ENCODE measurements at regions not wholly inside any gene's neighbourhood (a gene's known extent, or its start where the extent isn't known, plus 50 kb on each side); places are given as distances from the start of the nearest gene placed in this dataset.

DNA sequence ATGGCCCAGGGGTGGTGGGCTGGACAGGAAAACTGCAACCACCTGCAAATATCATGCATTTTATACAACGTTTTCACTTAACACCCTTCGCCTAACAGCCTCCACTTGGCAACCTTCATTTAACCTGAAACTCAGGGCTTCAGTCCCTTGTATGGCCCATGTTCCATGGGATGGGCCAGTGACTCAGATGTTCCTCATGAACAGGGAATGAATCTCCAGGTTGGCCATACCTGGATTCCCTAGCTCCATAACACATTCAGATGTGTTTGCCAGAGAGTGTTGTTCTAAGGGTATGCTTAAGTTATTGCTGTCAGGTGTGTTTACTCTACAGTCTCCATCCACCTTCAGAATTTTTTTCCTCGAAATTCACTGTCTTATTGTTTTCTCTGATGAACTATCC is 316.9 kb downstream of the JRKL start:
- Histone ChIP-seq H4K20me1 (ENCODE audit: insufficient read depth, low read length) (no peaks in the 10 kb centered on the region), H3K27ac (ENCODE audit: low read depth, low read length) (no peak overlapping the region), H3K4me1 (ENCODE audit: insufficient read depth, low read length) (no peaks in the 10 kb centered on the region), H3K79me2 (ENCODE audit: insufficient read depth, low read length) (no peaks in the 10 kb centered on the region), H3K4me3 (ENCODE audit: insufficient read depth, low read length) (no peak overlapping the region), H2AFZ (ENCODE audit: low read length) (no peak overlapping the region), H3K9me3 (ENCODE audit: low read depth, low read length) (no peaks in the 10 kb centered on the region), H3K27me3 (ENCODE audit: insufficient read depth, low read length) (no peaks in the 10 kb centered on the region), H3K4me2 (ENCODE audit: insufficient read depth, low read length) (no peak overlapping the region), H3K36me3 (ENCODE audit: insufficient read depth, low read length) (no peaks in the 10 kb centered on the region)
- TF ChIP-seq, protein P1, sequence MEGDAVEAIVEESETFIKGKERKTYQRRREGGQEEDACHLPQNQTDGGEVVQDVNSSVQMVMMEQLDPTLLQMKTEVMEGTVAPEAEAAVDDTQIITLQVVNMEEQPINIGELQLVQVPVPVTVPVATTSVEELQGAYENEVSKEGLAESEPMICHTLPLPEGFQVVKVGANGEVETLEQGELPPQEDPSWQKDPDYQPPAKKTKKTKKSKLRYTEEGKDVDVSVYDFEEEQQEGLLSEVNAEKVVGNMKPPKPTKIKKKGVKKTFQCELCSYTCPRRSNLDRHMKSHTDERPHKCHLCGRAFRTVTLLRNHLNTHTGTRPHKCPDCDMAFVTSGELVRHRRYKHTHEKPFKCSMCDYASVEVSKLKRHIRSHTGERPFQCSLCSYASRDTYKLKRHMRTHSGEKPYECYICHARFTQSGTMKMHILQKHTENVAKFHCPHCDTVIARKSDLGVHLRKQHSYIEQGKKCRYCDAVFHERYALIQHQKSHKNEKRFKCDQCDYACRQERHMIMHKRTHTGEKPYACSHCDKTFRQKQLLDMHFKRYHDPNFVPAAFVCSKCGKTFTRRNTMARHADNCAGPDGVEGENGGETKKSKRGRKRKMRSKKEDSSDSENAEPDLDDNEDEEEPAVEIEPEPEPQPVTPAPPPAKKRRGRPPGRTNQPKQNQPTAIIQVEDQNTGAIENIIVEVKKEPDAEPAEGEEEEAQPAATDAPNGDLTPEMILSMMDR (IDR thresholded peaks at IDR 0.05; ENCODE audit: extremely low read depth, low read depth, low read length), result no peak
- DNase-seq (ENCODE audit: insufficient read length, low spot score, missing footprints), result no peak

DNA sequence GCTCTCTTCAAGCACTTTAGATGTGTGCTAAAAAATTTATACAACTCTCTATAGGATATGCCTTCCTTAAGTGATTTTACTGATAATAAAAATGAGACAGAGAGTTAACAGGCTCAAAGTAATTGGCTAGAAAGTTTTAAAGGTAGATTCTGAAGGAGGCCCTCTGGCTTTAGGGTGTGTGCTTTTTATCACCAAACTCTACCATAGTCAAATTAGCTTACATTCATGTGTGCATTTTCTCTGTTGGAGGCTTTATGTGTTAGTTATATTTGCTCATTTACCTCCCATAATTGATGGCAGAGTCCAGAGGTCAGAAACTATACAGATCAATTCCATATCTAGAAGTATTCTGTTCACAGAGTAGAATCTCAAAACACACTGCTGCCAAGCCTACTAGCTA is 317.5 kb downstream of the JRKL start:
- H3K36me3 ChIP-seq (ENCODE audit: insufficient read depth, low read length), result no peaks in the 10 kb centered on the region
- no peak overlapping the region for H3K4me2 ChIP-seq (ENCODE audit: insufficient read depth, low read length)
- H3K27me3 ChIP-seq (ENCODE audit: insufficient read depth, low read length), result no peaks in the 10 kb centered on the region
- no peaks in the 10 kb centered on the region for H3K79me2 ChIP-seq (ENCODE audit: insufficient read depth, low read length)
- no peak overlapping the region for H2AFZ ChIP-seq (ENCODE audit: low read length)
- H3K27ac ChIP-seq (ENCODE audit: low read depth, low read length), result no peak overlapping the region
- H3K4me1 ChIP-seq (ENCODE audit: insufficient read depth, low read length), result no peaks in the 10 kb centered on the region
- no peak overlapping the region for H3K4me3 ChIP-seq (ENCODE audit: insufficient read depth, low read length)
- no peaks in the 10 kb centered on the region for H4K20me1 ChIP-seq (ENCODE audit: insufficient read depth, low read length)
- H3K9me3 ChIP-seq (ENCODE audit: low read depth, low read length), result no peaks in the 10 kb centered on the region
- TF ChIP-seq, protein P1 (IDR thresholded peaks at IDR 0.05; ENCODE audit: extremely low read depth, low read depth, low read length), result no peak
- DNase-seq (ENCODE audit: insufficient read length, low spot score, missing footprints), result no peak

DNA sequence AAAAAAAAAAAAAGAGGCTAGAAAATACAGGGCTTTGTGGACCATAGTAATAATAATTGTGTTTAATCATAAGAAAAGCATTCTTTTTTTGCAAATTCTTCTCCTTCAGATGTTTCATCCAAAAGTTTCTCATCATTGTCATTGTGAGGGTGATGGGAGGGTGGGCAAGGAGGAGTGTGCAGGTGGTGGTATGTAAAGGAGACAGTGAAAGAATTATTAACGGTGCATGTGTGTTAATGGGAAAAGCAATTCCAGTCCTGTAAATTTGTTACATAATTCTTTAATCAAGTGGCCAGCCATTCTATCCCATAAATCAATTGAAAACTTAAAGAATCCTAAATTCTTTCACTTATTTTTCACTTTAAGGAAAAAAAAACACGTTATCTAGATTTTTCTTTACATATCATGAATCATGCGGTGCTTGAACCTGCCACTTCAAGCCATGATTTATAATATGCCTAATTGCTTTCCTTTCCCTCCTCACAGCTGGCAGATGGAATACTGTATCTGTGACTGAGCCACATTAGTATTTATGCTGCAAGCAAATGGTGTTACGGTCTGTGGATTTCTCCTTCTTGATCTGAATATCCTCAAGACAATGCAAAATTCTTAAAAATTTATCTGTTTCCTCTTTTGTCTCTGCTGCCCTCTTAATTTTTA is 318.5 kb downstream of the JRKL start:
- Histone ChIP-seq H3K9me3 (ENCODE audit: low read depth, low read length) (no peaks in the 10 kb centered on the region), H3K4me2 (ENCODE audit: insufficient read depth, low read length) (no peak overlapping the region), H3K36me3 (ENCODE audit: insufficient read depth, low read length) (no peaks in the 10 kb centered on the region), H3K27me3 (ENCODE audit: insufficient read depth, low read length) (no peaks in the 10 kb centered on the region), H3K27ac (ENCODE audit: low read depth, low read length) (no peak overlapping the region), H3K4me3 (ENCODE audit: insufficient read depth, low read length) (no peak overlapping the region), H3K79me2 (ENCODE audit: insufficient read depth, low read length) (no peaks in the 10 kb centered on the region), H4K20me1 (ENCODE audit: insufficient read depth, low read length) (no peaks in the 10 kb centered on the region), H2AFZ (ENCODE audit: low read length) (no peak overlapping the region), H3K4me1 (ENCODE audit: insufficient read depth, low read length) (no peaks in the 10 kb centered on the region)
- TF ChIP-seq, protein P1 (IDR thresholded peaks at IDR 0.05; ENCODE audit: extremely low read depth, low read depth, low read length), result no peak
- DNase-seq (ENCODE audit: insufficient read length, low spot score, missing footprints), result no peak

DNA sequence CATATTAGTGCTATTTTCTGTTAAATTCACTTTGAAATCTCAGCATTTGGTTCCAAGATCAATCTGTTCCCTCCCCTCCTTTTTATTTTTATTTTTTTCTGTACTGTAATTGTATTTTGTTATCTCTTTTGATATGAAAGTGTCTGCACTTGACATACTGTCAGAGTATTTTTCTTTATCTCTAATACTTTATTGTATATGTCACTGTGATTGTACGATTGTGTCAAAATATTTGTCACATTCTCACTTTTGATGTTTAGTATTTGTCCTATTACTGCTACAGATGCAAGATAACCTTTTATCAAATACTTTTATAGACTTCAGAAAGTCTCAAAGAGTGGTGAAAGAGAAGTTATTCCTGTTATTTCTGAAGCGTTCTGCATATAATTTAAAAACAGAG is 323.5 kb downstream of the JRKL start:
- Histone ChIP-seq H3K79me2 (ENCODE audit: insufficient read depth, low read length) (no peaks in the 10 kb centered on the region), H3K9me3 (ENCODE audit: low read depth, low read length) (no peaks in the 10 kb centered on the region), H4K20me1 (ENCODE audit: insufficient read depth, low read length) (no peaks in the 10 kb centered on the region), H3K4me3 (ENCODE audit: insufficient read depth, low read length) (no peak overlapping the region), H2AFZ (ENCODE audit: low read length) (no peak overlapping the region), H3K27me3 (ENCODE audit: insufficient read depth, low read length) (no peaks in the 10 kb centered on the region), H3K36me3 (ENCODE audit: insufficient read depth, low read length) (no peaks in the 10 kb centered on the region), H3K4me1 (ENCODE audit: insufficient read depth, low read length) (no peaks in the 10 kb centered on the region), H3K4me2 (ENCODE audit: insufficient read depth, low read length) (no peak overlapping the region), H3K27ac (ENCODE audit: low read depth, low read length) (no peak overlapping the region)
- TF ChIP-seq, protein P1 (IDR thresholded peaks at IDR 0.05; ENCODE audit: extremely low read depth, low read depth, low read length), result no peak
- DNase-seq (ENCODE audit: insufficient read length, low spot score, missing footprints), result no peak

Data from osteoblast (primary cell).